PC-9 (cell line): ENCODE measurements at regions not wholly inside any gene's neighbourhood (a gene's known extent, or its start where the extent isn't known, plus 50 kb on each side); places are given as distances from the start of the nearest gene placed in this dataset.

ENCODE experiments used
- BruUV-seq: library from RNA; stranded (reverse); fragments of 400-500 nt; replicated peaks from 2 replicates; lab custom pipeline; 2021; lab: Mats Ljungman, UMichigan
- CTCF ChIA-PET: fragments of 300-600 bp; sonication (Branson Sonifier 250); formaldehyde crosslinking; loops from one replicate; lab custom pipeline; 2022; ENCODE audit warnings: antibody characterized with exemption; lab: Charles Lee
- POLR2A ChIA-PET: fragments of 300-600 bp; sonication (Branson Sonifier 250); formaldehyde crosslinking; loops from one replicate; lab custom pipeline; 2022; ENCODE audit warnings: antibody characterized with exemption; ENCODE audit not compliant: unreplicated experiment; lab: Charles Lee
- DNase-seq, 2 experiments: peaks; one replicate each; pipeline versions ENCODE4 v3.0.0 to v3.0.0-alpha.2; 2015 to 2022; ENCODE audit warnings: mixed read lengths in 1 of 2
- H2AFZ ChIP-seq: fragments of 200-600 bp; sonication (generic); 2 replicates; pipeline ENCODE4 v1.8.1; 2017; ENCODE audit warnings: antibody characterized with exemption
- H3F3A ChIP-seq: fragments of 200-600 bp; sonication (generic); 2 replicates; pipeline ENCODE4 v1.8.1; 2017; ENCODE audit warnings: antibody characterized with exemption, mild to moderate bottlenecking, low read depth; ENCODE audit not compliant: insufficient read depth
- H3K27ac ChIP-seq: fragments of 200-600 bp; sonication (generic); 2 replicates; pipeline ENCODE4 v1.6.1; 2016; ENCODE audit warnings: mixed run types
- H3K27me3 ChIP-seq: fragments of 200-600 bp; sonication (generic); 2 replicates; pipeline ENCODE4 v1.6.1; 2016; ENCODE audit warnings: low read depth, mixed run types; ENCODE audit not compliant: insufficient read depth
- H3K36me3 ChIP-seq: fragments of 200-600 bp; sonication (generic); 2 replicates; pipeline ENCODE4 v1.6.1; 2016; ENCODE audit warnings: low read depth, mixed run types
- H3K4me1 ChIP-seq: fragments of 200-600 bp; sonication (generic); replicated peaks from 2 replicates; pipeline ENCODE4 v1.6.1; 2016; ENCODE audit warnings: mixed run types; ENCODE audit not compliant: insufficient read depth
- H3K4me2 ChIP-seq: fragments of 200-600 bp; sonication (generic); 2 replicates; pipeline ENCODE4 v1.6.1; 2017; ENCODE audit warnings: mixed run types
- H3K4me3 ChIP-seq: fragments of 200-600 bp; sonication (generic); 2 replicates; pipeline ENCODE4 v1.6.1; 2016; ENCODE audit warnings: mixed run types
- H3K79me2 ChIP-seq: fragments of 200-600 bp; sonication (generic); 2 replicates; pipeline ENCODE4 v1.6.1; 2017; ENCODE audit warnings: low read depth, mixed run types
- H3K9me2 ChIP-seq: fragments of 200-600 bp; sonication (generic); 2 replicates; pipeline ENCODE4 v1.8.1; 2017; ENCODE audit warnings: mild to moderate bottlenecking; ENCODE audit not compliant: insufficient read depth
- H3K9me3 ChIP-seq: fragments of 200-600 bp; sonication (generic); 2 replicates; pipeline ENCODE4 v1.8.1; 2016; ENCODE audit warnings: low read depth; ENCODE audit not compliant: insufficient read depth
- H4K20me1 ChIP-seq: fragments of 200-600 bp; sonication (generic); 2 replicates; pipeline ENCODE4 v1.8.1; 2017; ENCODE audit not compliant: insufficient read depth
- EZH2 ChIP-seq: fragments of 200-600 bp; sonication (generic); IDR thresholded peaks from 2 replicates; pipeline ENCODE4 v1.8.0; 2017; ENCODE audit warnings: antibody characterized with exemption, low read depth
- intact Hi-C: fragments of 100-400 bp; cut with micrococcal nuclease; formaldehyde crosslinking; loops from one replicate; pipeline ENCODE4 v1.10.0; 2022; ENCODE audit not compliant: unreplicated experiment
- TF ChIP-seq, protein P1 (sequence below): fragments of 200-600 bp; sonication (generic); conservative IDR thresholded peaks from 2 replicates; pipeline ENCODE4 v1.6.1; 2017; ENCODE audit warnings: mixed run types, antibody characterized with exemption, mild to moderate bottlenecking, moderate library complexity

DNA sequence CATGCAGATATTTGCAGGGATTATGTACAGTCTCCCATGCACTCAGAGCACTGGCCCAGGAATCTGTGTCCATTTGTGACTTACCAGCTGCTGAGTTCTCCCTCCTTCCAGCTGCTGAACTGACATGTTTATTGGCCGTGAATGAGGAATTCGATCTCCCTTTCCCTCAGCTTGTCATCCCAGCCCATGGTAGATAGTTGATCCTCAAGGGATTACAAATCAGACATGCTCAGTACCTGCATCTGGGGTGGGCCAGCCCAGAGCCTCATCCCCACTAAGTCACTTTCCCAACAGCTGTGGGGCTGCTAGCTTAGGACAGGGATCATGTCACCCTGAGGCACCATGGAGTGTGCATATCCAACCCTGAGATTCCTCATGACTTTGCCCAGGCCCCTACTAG lies 1284.9 kb upstream of the LRRTM1 start:
- CTCF ChIA-PET = no interaction called here
- no peak overlapping the region for H3K4me2 ChIP-seq
- POLR2A ChIA-PET = no interaction called here

DNA sequence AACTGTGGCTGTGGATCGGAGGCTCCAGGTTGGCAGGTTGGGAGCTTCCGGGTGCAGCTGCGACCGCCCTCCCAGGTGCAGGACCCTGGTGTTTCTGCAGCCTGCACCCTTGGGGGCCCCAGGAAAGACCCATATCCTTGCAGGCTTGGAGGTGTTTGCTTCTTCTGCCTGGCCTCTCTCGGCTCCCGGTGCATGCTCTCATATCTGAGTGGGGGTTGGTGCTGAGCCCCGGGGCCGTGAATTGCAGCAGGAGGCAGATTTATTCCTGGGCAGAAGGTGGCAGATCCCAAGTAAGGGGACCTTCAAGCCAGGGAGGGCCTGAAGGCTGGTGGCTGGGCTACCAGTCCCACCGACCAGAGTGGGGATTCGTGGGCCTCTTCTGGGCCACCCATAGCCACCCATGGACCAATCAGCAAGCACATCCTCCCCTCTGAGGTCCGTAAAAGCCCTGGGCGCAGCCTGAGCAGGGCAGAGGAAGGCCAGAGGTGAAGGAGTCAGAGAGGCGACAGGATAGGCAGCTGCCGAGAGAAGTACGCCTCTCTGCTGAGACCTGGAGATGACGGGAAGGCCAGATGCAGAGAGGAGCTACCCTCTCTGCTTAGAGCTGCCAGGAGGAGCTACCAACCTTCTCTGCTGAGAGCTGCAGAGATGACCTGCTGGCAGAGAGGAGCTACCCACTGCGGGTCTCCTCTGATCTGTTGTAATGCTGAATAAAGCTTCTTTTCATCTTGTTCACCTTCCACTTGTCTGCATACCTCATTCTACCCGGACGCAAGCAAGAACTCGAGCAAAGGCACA lies 1279.0 kb upstream of the LRRTM1 start:
- TF ChIP-seq, protein P1, sequence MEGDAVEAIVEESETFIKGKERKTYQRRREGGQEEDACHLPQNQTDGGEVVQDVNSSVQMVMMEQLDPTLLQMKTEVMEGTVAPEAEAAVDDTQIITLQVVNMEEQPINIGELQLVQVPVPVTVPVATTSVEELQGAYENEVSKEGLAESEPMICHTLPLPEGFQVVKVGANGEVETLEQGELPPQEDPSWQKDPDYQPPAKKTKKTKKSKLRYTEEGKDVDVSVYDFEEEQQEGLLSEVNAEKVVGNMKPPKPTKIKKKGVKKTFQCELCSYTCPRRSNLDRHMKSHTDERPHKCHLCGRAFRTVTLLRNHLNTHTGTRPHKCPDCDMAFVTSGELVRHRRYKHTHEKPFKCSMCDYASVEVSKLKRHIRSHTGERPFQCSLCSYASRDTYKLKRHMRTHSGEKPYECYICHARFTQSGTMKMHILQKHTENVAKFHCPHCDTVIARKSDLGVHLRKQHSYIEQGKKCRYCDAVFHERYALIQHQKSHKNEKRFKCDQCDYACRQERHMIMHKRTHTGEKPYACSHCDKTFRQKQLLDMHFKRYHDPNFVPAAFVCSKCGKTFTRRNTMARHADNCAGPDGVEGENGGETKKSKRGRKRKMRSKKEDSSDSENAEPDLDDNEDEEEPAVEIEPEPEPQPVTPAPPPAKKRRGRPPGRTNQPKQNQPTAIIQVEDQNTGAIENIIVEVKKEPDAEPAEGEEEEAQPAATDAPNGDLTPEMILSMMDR = no peak
- TF ChIP-seq EZH2 = no peak
- Histone ChIP-seq H2AFZ (no peak overlapping the region), H3F3A (no peaks in the 10 kb centered on the region), H3K27ac (no peak overlapping the region), H3K36me3 (no peaks in the 10 kb centered on the region), H3K4me2 (no peak overlapping the region), H3K9me2 (no peaks in the 10 kb centered on the region), H3K4me3 (no peak overlapping the region), H3K27me3 (no peaks in the 10 kb centered on the region), H3K79me2 (no peaks in the 10 kb centered on the region), H3K4me1 (no peaks in the 10 kb centered on the region), H3K9me3 (no peaks in the 10 kb centered on the region), H4K20me1 (no peaks in the 10 kb centered on the region)
- ChIA-PET POLR2A (no interaction called here), CTCF (no interaction called here)
- intact Hi-C loops = no loop called here
- no peak for DNase-seq
- no TSS peak for BruUV-seq

More for the DNA sequence above, 1284.9 kb upstream of the LRRTM1 start:
- BruUV-seq = no TSS peak
- Histone ChIP-seq H3K9me3 (no peaks in the 10 kb centered on the region), H3K4me1 (no peaks in the 10 kb centered on the region), H3F3A (no peaks in the 10 kb centered on the region), H2AFZ (no peak overlapping the region), H3K4me3 (no peak overlapping the region), H3K36me3 (no peaks in the 10 kb centered on the region), H3K27ac (no peak overlapping the region), H3K79me2 (no peaks in the 10 kb centered on the region), H3K9me2 (no peaks in the 10 kb centered on the region), H4K20me1 (no peaks in the 10 kb centered on the region), H3K27me3 (no peaks in the 10 kb centered on the region)
- intact Hi-C loops = no loop called here
- DNase-seq = no peak
- TF ChIP-seq EZH2 = no peak
- TF ChIP-seq, protein P1 = no peak

DNA sequence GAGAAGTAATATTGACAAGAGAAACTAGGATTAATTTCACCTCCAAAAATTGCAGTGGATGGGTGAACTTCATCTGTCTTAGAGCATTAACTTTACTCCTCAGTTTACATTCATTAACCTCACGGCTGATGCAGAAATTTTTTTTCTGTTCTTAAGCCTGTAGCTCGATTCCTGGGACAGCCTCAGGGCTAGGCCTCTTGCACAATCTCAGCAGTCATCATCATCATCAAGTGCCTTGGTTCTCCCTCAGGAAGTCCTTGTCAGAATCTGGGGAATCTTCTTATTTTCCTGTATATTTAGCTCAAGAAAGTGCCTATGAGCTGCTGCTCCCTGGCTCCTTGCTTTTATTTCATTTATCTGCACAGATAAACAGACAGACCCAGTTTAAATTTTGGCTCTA lies 1272.2 kb upstream of the LRRTM1 start:
- no peak for DNase-seq

More for the DNA sequence above, 1272.2 kb upstream of the LRRTM1 start:
- Histone ChIP-seq H3K9me3 (no peaks in the 10 kb centered on the region), H3K79me2 (no peaks in the 10 kb centered on the region), H3K36me3 (no peaks in the 10 kb centered on the region), H3K4me3 (no peak overlapping the region), H2AFZ (no peak overlapping the region), H3F3A (no peaks in the 10 kb centered on the region), H4K20me1 (no peaks in the 10 kb centered on the region), H3K27ac (no peak overlapping the region), H3K9me2 (no peaks in the 10 kb centered on the region), H3K4me1 (no peaks in the 10 kb centered on the region), H3K27me3 (no peaks in the 10 kb centered on the region), H3K4me2 (no peak overlapping the region)
- no TSS peak for BruUV-seq
- no peak for TF ChIP-seq EZH2
- TF ChIP-seq, protein P1 = no peak
- intact Hi-C loops = no loop called here
- ChIA-PET CTCF (no interaction called here), POLR2A (no interaction called here)
